DMS 273 treated with DMSO at 0.1 percent for 48 hours (cell line): ENCODE measurements at regions not wholly inside any gene's neighbourhood (a gene's known extent, or its start where the extent isn't known, plus 50 kb on each side); places are given as distances from the start of the nearest gene placed in this dataset.

Source experiments
- DNase-seq: peaks from one replicate; lab custom pipeline; 2025; lab: John Stamatoyannopoulos, UW

DNA sequence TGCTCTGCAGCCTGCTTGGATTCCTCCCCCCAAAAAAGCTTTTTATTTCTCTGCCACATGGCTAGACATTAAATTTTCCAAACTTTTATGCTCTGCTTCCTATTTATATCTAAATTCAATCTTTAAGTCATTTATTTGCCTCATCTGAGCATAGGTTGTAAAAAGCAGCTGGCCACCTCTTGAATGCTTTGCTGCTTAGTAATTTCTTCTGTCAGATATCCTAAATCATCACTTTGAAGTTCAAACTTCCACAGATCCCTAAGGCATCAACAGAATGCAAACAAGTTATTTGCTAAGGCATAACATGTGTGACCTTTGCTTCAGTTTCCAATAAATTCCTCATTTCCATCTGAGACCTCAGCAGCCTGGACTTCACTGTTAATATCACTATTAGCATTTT is 209.6 kb downstream of the FSCB start:
- no peak for DNase-seq

DNA sequence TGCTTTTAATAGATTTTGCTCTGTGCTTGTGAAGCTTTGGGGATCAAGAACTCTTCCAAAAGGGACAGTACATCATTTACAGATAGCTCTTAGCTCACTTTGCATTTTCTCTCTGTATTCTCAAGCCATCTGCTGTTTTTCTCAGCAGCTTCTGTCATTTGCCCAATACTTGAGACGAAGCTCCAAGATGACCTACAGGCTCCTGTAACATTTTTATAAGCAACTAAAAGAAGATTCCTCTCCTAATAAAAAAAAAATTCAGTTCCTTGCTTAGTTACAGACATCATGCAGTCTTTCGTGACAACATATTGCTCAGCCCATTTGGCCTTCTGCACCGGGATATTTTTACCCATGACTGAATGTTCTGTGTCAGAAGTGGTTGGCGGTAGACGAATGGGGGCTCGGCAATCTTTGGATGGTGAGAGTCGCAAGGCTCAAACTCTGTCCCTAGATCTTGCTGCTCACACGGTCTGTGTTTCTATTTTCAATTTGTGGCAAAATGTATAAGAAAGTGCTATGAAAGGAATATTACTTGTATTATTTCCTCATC is 215.6 kb downstream of the FSCB start:
- no peak for DNase-seq

DNA sequence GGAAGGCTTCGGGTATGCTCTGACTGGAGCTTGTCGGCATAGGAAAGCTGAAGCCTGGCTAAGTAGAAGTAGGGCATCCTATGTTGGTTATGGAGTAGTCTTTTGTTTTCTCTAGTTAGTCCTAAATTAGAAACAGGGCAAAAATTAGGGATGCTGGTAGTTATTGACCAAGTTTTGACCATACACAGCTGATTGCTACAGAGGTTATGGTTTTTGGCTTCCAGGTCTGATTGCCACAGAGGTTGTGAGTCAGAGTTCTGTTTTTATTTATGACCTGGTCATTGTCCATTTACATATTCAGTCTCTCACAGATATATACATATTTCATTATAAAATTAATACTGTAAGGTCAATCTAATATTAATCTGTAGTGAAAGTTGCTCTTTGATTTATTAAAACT is 219.2 kb downstream of the FSCB start:
- DNase-seq = no peak

- no peak for DNase-seq
These were observed 220.9 kb downstream of the FSCB start for GRCh38 chr14:44286201-44286600.

GRCh38 chr14:44283836-44284235 is 223.2 kb downstream of the FSCB start:
- DNase-seq = no peak

DNA sequence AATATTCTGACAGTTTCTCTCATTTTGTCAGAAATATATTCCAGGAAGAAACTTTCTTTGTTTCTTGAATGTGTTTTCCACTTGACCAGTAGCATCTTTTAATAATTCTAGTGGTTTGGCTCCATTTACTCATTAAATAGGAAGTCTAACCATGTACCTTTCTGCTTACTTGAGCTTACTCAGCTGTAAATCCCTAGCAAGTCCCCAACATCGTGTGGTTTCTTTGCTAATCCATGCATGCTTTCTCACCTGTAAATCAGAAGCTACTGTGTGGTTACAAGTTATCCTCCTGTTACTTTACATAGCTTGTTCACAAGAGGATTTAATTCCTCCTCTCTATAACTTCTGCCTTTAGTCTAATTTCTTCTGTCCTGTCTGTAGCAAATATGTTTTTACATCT is 227.7 kb downstream of the FSCB start:
- DNase-seq = no peak

DNA sequence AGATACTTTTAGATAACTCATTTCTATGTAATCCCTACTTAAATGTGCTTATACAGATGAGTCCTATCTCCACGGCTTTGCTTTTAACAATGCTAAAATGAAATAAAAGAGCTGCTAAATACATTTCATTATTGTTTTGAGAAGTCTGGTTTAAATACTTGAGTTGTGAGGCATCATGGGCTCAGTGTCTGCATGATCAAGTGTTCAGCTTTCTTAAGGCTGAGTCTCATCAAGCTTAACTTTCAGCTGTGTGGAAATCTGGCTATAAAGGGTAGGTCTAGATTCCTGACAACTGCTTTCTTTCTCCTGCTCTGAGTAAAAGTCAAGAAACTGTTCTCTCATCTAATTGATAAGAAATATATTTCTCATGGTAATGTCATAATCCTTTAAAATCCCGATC is 235.4 kb downstream of the FSCB start:
- DNase-seq = no peak

- DNase-seq = no peak
These were observed 236.1 kb downstream of the FSCB start for GRCh38 chr14:44271006-44271405.

GRCh38 chr14:44265246-44265645 is 241.8 kb downstream of the FSCB start:
- DNase-seq = no peak

GRCh38 chr14:44215660-44216059 is 291.4 kb downstream of the FSCB start:
- no peak for DNase-seq

- no peak for DNase-seq
These were observed 295.4 kb downstream of the FSCB start for GRCh38 chr14:44211718-44212117.

- DNase-seq = no peak
These were observed 302.8 kb downstream of the FSCB start for GRCh38 chr14:44204061-44204835.

DNA sequence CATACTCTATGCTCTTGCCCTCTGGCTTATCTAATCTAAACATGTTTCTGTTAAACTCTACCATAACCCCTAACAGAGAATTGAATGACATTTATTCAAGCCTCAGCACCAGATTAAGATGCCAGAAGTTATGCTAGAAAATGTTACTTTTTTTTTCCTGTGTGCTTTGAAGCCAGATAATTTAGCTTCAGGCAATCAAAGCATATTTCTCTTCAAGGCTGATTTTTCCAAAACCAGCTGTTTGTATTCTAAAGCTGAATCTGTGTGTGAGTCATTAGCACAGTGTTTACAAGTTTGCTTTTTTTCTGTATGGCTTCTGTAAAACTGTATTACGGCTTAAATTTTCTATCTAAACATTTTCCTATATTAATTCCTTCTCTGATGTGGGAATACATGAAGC is 326.1 kb downstream of the FSCB start:
- no peak for DNase-seq

GRCh38 chr14:44170556-44170955 is 336.5 kb downstream of the FSCB start:
- DNase-seq = no peak

- no peak for DNase-seq
These were observed 337.0 kb downstream of the FSCB start for GRCh38 chr14:44170101-44170500.

DNA sequence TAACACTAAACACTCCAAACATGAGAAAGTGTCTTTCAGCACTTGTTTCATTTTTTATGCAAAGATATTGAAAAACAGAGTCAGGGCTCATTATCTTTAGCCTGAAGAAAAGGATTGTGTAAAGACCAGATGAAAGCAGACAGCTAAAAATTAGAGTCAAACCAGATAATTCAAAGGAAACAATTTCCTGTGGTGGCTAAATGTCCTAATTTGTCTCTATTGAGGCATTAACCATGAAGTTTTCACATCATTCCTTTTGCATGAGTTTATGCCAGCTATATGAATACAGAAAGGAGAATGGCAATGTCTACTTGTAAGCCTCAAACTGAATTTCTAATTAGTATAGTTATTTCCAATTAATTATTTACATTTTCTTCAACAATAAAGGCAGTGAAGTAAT is 338.5 kb downstream of the FSCB start:
- no peak for DNase-seq

DNA sequence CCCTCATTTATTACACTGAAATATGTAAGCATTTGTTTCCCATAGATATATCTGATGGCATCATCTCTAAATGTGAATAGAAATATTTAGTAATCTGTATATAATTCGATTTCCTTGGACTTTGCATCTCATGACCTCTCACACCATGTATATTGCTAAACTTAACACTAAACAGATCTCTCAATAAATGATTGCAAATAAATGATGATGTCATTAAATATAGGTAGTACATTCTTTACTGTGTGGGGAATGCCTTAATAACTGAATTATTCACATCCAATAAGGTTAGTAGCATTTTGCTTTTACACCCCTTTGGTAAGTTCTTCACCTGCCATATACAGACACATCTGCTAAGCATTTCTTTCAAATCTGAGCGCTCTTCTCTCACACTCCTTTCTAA is 340.5 kb downstream of the FSCB start:
- DNase-seq = no peak

GRCh38 chr14:44165936-44166335 is 341.1 kb downstream of the FSCB start:
- DNase-seq = no peak

- no peak for DNase-seq
These were observed 341.8 kb downstream of the FSCB start for GRCh38 chr14:44165286-44165685.

- no peak for DNase-seq
These were observed 343.1 kb downstream of the FSCB start for GRCh38 chr14:44163946-44164345.

- no peak for DNase-seq
These were observed 344.9 kb downstream of the FSCB start for GRCh38 chr14:44162197-44162596.

DNA sequence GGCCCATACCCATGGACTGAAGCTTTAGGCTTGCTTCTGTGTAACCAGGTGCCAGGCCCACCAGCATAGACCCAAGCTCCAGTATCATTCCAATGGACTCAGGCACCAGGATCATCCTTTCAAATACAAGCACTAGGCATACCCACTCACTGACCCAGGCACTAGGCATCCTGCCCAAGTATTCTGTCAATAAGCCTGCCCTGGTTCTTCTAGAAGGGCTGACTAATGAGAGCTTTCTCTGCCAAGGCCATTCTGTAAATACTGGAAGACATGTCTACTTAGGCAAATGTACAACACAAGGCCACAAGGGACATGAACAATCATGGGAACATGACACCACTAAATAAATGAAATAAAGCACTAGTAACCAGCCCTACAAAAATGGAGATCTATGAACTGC is 352.2 kb downstream of the FSCB start:
- DNase-seq = no peak

- no peak for DNase-seq
These were observed 352.6 kb downstream of the FSCB start for GRCh38 chr14:44154446-44154845.
